Osteocyte (in vitro differentiated cells): ENCODE measurements at regions not wholly inside any gene's neighbourhood (a gene's known extent, or its start where the extent isn't known, plus 50 kb on each side); places are given as distances from the start of the nearest gene placed in this dataset.

Experiments used
- DNase-seq: peaks from one replicate; pipeline ENCODE4 v3.0.0; 2021; ENCODE audit warnings: mixed read lengths; ENCODE audit not compliant: unreplicated experiment; ENCODE audit errors: extremely low spot score
- H3K27ac Mint-ChIP-seq: one replicate; pipeline ENCODE4 v1.8.0; 2021; ENCODE audit warnings: mild to moderate bottlenecking, mixed read lengths; ENCODE audit not compliant: unreplicated experiment
- H3K27me3 Mint-ChIP-seq: one replicate; pipeline ENCODE4 v1.8.0; 2021; ENCODE audit warnings: mixed read lengths; ENCODE audit not compliant: unreplicated experiment
- H3K36me3 Mint-ChIP-seq: one replicate; pipeline ENCODE4 v1.8.0; 2021; ENCODE audit warnings: mixed read lengths; ENCODE audit not compliant: unreplicated experiment
- H3K4me1 Mint-ChIP-seq: one replicate; pipeline ENCODE4 v1.8.0; 2021; ENCODE audit warnings: mixed read lengths; ENCODE audit not compliant: unreplicated experiment
- H3K4me3 Mint-ChIP-seq: one replicate; pipeline ENCODE4 v1.8.0; 2021; ENCODE audit warnings: mild to moderate bottlenecking, moderate library complexity, mixed read lengths; ENCODE audit not compliant: unreplicated experiment
- H3K9me3 Mint-ChIP-seq: one replicate; pipeline ENCODE4 v1.8.0; 2021; ENCODE audit warnings: mixed read lengths; ENCODE audit not compliant: unreplicated experiment
- CTCF ChIP-seq: fragments of 200-600 bp; sonication (generic); IDR thresholded peaks from 2 replicates; pipeline ENCODE4 v1.5.0; 2021; ENCODE audit warnings: antibody characterized with exemption, mild to moderate bottlenecking, moderate library complexity

- no peak for TF ChIP-seq CTCF
- Mint-ChIP-seq H3K36me3 (no peaks in the 10 kb centered on the region), H3K9me3 (peaks cover 6% of the 10 kb centered on the region), H3K27me3 (no peaks in the 10 kb centered on the region), H3K4me3 (no peak overlapping the region), H3K27ac (no peak overlapping the region), H3K4me1 (peaks cover 5% of the 10 kb centered on the region)
- DNase-seq = no peak
Measured at GRCh38 chr15:35994876-35995275, 448.9 kb upstream of the DPH6 start.

- H3K27me3 Mint-ChIP-seq = no peaks in the 10 kb centered on the region
- H3K4me1 Mint-ChIP-seq = no peaks in the 10 kb centered on the region
- no peak for DNase-seq
- H3K27ac Mint-ChIP-seq = no peak overlapping the region
- H3K9me3 Mint-ChIP-seq = no peaks in the 10 kb centered on the region
- no peak overlapping the region for H3K4me3 Mint-ChIP-seq
- no peak for TF ChIP-seq CTCF
- H3K36me3 Mint-ChIP-seq = no peaks in the 10 kb centered on the region
Measured at GRCh38 chr15:35998663-35999602, 453.0 kb upstream of the DPH6 start.

- H3K4me3 Mint-ChIP-seq = no peak overlapping the region
Measured at GRCh38 chr15:36004891-36005490, 459.0 kb upstream of the DPH6 start.

GRCh38 chr15:36005542-36005941 is 459.6 kb upstream of the DPH6 start:
- H3K9me3 Mint-ChIP-seq = no peaks in the 10 kb centered on the region
- no peaks in the 10 kb centered on the region for H3K4me1 Mint-ChIP-seq
- no peaks in the 10 kb centered on the region for H3K36me3 Mint-ChIP-seq
- H3K4me3 Mint-ChIP-seq = no peak overlapping the region
- no peak overlapping the region for H3K27ac Mint-ChIP-seq
- no peaks in the 10 kb centered on the region for H3K27me3 Mint-ChIP-seq
- TF ChIP-seq CTCF = no peak
- no peak for DNase-seq

More at GRCh38 chr15:36004891-36005490, 459.0 kb upstream of the DPH6 start:
- no peak for TF ChIP-seq CTCF
- H3K27ac Mint-ChIP-seq = no peak overlapping the region
- H3K9me3 Mint-ChIP-seq = no peaks in the 10 kb centered on the region
- no peaks in the 10 kb centered on the region for H3K4me1 Mint-ChIP-seq
- H3K27me3 Mint-ChIP-seq = no peaks in the 10 kb centered on the region
- no peak for DNase-seq
- no peaks in the 10 kb centered on the region for H3K36me3 Mint-ChIP-seq

- H3K36me3 Mint-ChIP-seq = no peaks in the 10 kb centered on the region
Measured at GRCh38 chr15:36007699-36008098, 461.7 kb upstream of the DPH6 start.

More at GRCh38 chr15:36007699-36008098, 461.7 kb upstream of the DPH6 start:
- no peak for DNase-seq
- H3K27me3 Mint-ChIP-seq = no peaks in the 10 kb centered on the region
- H3K4me3 Mint-ChIP-seq = no peak overlapping the region
- no peak for TF ChIP-seq CTCF
- no peak overlapping the region for H3K27ac Mint-ChIP-seq
- H3K4me1 Mint-ChIP-seq = no peaks in the 10 kb centered on the region
- H3K9me3 Mint-ChIP-seq = no peaks in the 10 kb centered on the region
